ENCODE measurements at regions not wholly inside any gene's neighbourhood (a gene's known extent, or its start where the extent isn't known, plus 50 kb on each side); places are given as distances from the start of the nearest gene placed in this dataset.

- Mint-ChIP-seq H3K27me3 (ENCODE audit: low read depth) (no peaks in the 10 kb centered on the region), H3K9me3 (ENCODE audit: insufficient read depth) (no peaks in the 10 kb centered on the region), H3K27ac (no peak overlapping the region), H3K4me1 (ENCODE audit: low read depth) (no peaks in the 10 kb centered on the region), H3K4me3 (no peak overlapping the region), H3K36me3 (ENCODE audit: low read depth) (no peaks in the 10 kb centered on the region)
- POLR2A ChIA-PET = no interaction called here
- CTCF ChIA-PET = no interaction called here
- ATAC-seq = no peak
- no peak for DNase-seq
Measured at GRCh38 chr2:56082665-56083064, 101.1 kb upstream of the CCDC85A start.

- DNase-seq (no peak), ATAC-seq (no peak)
- Mint-ChIP-seq H3K4me1 (ENCODE audit: low read depth) (no peaks in the 10 kb centered on the region), H3K9me3 (ENCODE audit: insufficient read depth) (no peaks in the 10 kb centered on the region), H3K36me3 (ENCODE audit: low read depth) (no peaks in the 10 kb centered on the region), H3K4me3 (no peak overlapping the region), H3K27ac (no peak overlapping the region), H3K27me3 (ENCODE audit: low read depth) (no peaks in the 10 kb centered on the region)
- ChIA-PET CTCF (no interaction called here), POLR2A (no interaction called here)
Measured at GRCh38 chr2:56084111-56084901, 99.5 kb upstream of the CCDC85A start.

- CTCF ChIA-PET = interaction anchor here (0.7 kb wide), 1 partner anchor 125 kb away, joined by 3 read pairs; no protein-coding TSS in a partner anchor
Measured at GRCh38 chr2:56086336-56086735, 97.5 kb upstream of the CCDC85A start.

GRCh38 chr2:56088411-56088810 is 95.4 kb upstream of the CCDC85A start:
- no peak overlapping the region for H3K27ac Mint-ChIP-seq
- ATAC-seq = no peak
- no peak overlapping the region for H3K4me3 Mint-ChIP-seq
- POLR2A ChIA-PET = no interaction called here
- H3K27me3 Mint-ChIP-seq (ENCODE audit: low read depth) = no peaks in the 10 kb centered on the region
- no peak for DNase-seq
- no peaks in the 10 kb centered on the region for H3K4me1 Mint-ChIP-seq (ENCODE audit: low read depth)
- CTCF ChIA-PET = no interaction called here
- H3K9me3 Mint-ChIP-seq (ENCODE audit: insufficient read depth) = no peaks in the 10 kb centered on the region
- no peaks in the 10 kb centered on the region for H3K36me3 Mint-ChIP-seq (ENCODE audit: low read depth)

More at GRCh38 chr2:56086336-56086735, 97.5 kb upstream of the CCDC85A start:
- H3K36me3 Mint-ChIP-seq (ENCODE audit: low read depth) = no peaks in the 10 kb centered on the region
- DNase-seq = no peak
- ATAC-seq = no peak
- POLR2A ChIA-PET = no interaction called here
- no peak overlapping the region for H3K4me3 Mint-ChIP-seq
- H3K27ac Mint-ChIP-seq = no peak overlapping the region
- H3K9me3 Mint-ChIP-seq (ENCODE audit: insufficient read depth) = no peaks in the 10 kb centered on the region
- H3K27me3 Mint-ChIP-seq (ENCODE audit: low read depth) = no peaks in the 10 kb centered on the region
- no peaks in the 10 kb centered on the region for H3K4me1 Mint-ChIP-seq (ENCODE audit: low read depth)

DNA sequence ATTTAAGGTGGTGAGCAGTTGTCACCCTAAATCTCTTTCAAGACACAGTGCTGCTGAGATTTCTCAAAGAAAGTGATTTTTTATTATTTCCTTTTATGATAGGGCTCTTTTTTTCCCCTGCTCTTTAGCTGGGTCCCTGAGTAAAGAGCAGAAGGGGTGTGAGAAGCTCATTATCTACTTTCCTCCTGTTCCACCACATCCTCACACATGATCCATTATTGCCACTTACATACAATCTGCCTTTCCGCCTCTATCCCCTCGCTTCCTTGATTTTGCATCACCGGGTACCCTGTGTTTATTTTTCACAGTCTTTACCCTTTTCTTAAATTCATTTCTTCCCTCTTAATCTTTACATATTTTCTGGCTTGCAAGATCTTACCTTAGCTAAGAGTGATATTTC is 93.9 kb upstream of the CCDC85A start:
- ATAC-seq = no peak
- no peak for DNase-seq
- Mint-ChIP-seq H3K9me3 (ENCODE audit: insufficient read depth) (no peaks in the 10 kb centered on the region), H3K27ac (no peak overlapping the region), H3K36me3 (ENCODE audit: low read depth) (no peaks in the 10 kb centered on the region), H3K4me3 (no peak overlapping the region), H3K4me1 (ENCODE audit: low read depth) (no peaks in the 10 kb centered on the region), H3K27me3 (ENCODE audit: low read depth) (no peaks in the 10 kb centered on the region)
- ChIA-PET CTCF (no interaction called here), POLR2A (no interaction called here)

DNA sequence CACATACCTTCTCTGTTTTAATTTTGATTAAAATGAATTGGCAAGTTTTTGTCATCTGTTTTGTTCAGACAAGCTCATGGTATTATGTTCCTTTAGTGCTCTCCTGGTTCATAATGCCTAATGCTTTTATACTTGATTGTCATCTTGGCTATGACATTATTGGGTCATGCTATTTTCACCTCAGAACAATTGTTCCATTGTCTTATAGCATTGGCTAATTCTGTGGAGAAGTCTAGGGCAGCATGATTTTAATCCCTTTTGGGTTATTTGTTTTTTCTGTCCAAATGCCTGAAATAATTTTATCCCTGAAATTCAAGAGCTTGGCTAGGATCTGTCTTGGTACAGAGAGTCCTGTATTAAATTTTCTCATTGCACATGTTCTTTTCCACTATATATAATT is 83.8 kb upstream of the CCDC85A start:
- Mint-ChIP-seq H3K27me3 (ENCODE audit: low read depth) (no peaks in the 10 kb centered on the region), H3K9me3 (ENCODE audit: insufficient read depth) (no peaks in the 10 kb centered on the region), H3K27ac (no peak overlapping the region), H3K36me3 (ENCODE audit: low read depth) (no peaks in the 10 kb centered on the region), H3K4me3 (no peak overlapping the region), H3K4me1 (ENCODE audit: low read depth) (no peaks in the 10 kb centered on the region)
- ChIA-PET CTCF (no interaction called here), POLR2A (no interaction called here)
- ATAC-seq (no peak), DNase-seq (no peak)

DNA sequence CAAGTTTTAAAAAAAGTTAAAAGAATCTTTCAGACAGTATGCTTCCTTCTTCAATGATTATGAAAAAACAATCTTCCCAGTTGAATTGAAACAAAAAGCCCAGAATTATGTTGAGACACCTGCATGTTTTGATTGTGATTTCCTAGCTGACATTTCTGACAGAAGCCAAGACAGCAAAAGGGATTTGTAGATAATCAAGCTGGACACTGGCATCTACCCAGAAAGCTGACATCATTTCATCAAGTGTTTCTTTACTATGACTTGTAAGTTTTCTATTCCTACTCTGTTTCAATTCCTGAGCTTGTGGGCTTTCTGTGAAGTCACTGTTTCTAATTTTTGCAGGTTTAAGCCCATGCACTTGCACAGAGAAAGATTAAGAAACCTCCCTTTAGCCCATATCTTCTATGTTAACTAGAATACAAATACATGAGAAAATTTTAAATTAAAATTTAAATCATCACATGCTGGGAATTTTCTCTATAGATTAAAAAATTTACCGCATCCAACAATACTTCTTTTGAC is 82.9 kb upstream of the CCDC85A start:
- Mint-ChIP-seq H3K27me3 (ENCODE audit: low read depth) (no peaks in the 10 kb centered on the region), H3K36me3 (ENCODE audit: low read depth) (no peaks in the 10 kb centered on the region), H3K4me1 (ENCODE audit: low read depth) (no peaks in the 10 kb centered on the region), H3K27ac (no peak overlapping the region), H3K9me3 (ENCODE audit: insufficient read depth) (no peaks in the 10 kb centered on the region), H3K4me3 (no peak overlapping the region)
- DNase-seq (no peak), ATAC-seq (no peak)
- ChIA-PET CTCF (no interaction called here), POLR2A (no interaction called here)

DNA sequence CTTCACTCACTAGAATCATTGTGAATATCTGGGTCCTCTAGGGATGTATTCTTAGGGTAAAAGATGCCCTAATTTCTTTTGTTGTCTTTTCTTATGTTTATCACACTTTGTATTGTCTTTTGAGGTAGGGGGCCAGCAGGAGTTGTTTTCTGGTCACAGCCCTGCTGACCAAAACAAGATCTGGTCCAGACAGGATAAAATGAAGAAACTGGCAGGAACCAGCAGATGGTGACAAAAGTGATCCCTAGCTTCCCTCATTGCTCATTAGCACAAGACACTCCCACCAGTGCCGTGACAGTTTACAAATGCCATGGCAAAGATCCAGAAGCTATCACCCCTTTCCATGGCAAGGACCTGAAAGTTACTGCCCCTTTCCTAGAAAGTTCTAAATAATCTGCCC is 81.7 kb upstream of the CCDC85A start:
- DNase-seq (no peak), ATAC-seq (no peak)
- ChIA-PET CTCF (no interaction called here), POLR2A (no interaction called here)
- Mint-ChIP-seq H3K9me3 (ENCODE audit: insufficient read depth) (no peaks in the 10 kb centered on the region), H3K4me3 (no peak overlapping the region), H3K4me1 (ENCODE audit: low read depth) (no peaks in the 10 kb centered on the region), H3K27ac (no peak overlapping the region), H3K27me3 (ENCODE audit: low read depth) (no peaks in the 10 kb centered on the region), H3K36me3 (ENCODE audit: low read depth) (no peaks in the 10 kb centered on the region)

GRCh38 chr2:56102866-56103265 is 80.9 kb upstream of the CCDC85A start:
- Mint-ChIP-seq H3K9me3 (ENCODE audit: insufficient read depth) (no peaks in the 10 kb centered on the region), H3K36me3 (ENCODE audit: low read depth) (no peaks in the 10 kb centered on the region), H3K4me3 (no peak overlapping the region), H3K27me3 (ENCODE audit: low read depth) (no peaks in the 10 kb centered on the region), H3K27ac (no peak overlapping the region), H3K4me1 (ENCODE audit: low read depth) (no peaks in the 10 kb centered on the region)
- DNase-seq = no peak
- POLR2A ChIA-PET = no interaction called here
- ATAC-seq = no peak
- CTCF ChIA-PET = no interaction called here

DNA sequence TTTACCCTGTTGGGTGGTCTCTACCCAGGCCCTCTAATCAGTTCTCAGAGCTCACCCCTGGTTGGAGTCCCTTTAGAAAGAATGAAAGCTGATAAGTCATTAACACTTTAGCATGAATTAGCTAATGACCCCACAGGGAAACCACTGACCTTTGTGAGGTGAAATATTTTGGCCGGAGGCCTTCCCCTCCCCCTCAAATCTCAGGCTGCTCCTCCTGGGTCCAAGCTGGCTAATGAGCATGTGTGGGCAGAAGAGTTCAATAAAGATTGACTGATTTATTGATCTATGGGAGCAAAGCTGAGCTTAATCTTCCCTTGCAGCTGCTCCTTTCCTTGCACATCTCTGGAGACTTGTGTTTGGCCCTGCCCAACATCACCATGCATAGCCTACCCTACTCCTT is 78.8 kb upstream of the CCDC85A start:
- POLR2A ChIA-PET = no interaction called here
- H3K27me3 Mint-ChIP-seq (ENCODE audit: low read depth) = no peaks in the 10 kb centered on the region
- no peak overlapping the region for H3K4me3 Mint-ChIP-seq
- H3K36me3 Mint-ChIP-seq (ENCODE audit: low read depth) = no peaks in the 10 kb centered on the region
- DNase-seq (no peak), ATAC-seq (no peak)
- H3K4me1 Mint-ChIP-seq (ENCODE audit: low read depth) = no peaks in the 10 kb centered on the region
- CTCF ChIA-PET = no interaction called here
- no peak overlapping the region for H3K27ac Mint-ChIP-seq
- H3K9me3 Mint-ChIP-seq (ENCODE audit: insufficient read depth) = no peaks in the 10 kb centered on the region

GRCh38 chr2:56107502-56108220 is 76.1 kb upstream of the CCDC85A start:
- no peaks in the 10 kb centered on the region for H3K4me1 Mint-ChIP-seq (ENCODE audit: low read depth)
- H3K27ac Mint-ChIP-seq = no peak overlapping the region
- H3K27me3 Mint-ChIP-seq (ENCODE audit: low read depth) = no peaks in the 10 kb centered on the region
- no peaks in the 10 kb centered on the region for H3K9me3 Mint-ChIP-seq (ENCODE audit: insufficient read depth)
- CTCF ChIA-PET = no interaction called here
- H3K4me3 Mint-ChIP-seq = no peak overlapping the region
- H3K36me3 Mint-ChIP-seq (ENCODE audit: low read depth) = no peaks in the 10 kb centered on the region
- ATAC-seq (no peak), DNase-seq (no peak)
- POLR2A ChIA-PET = no interaction called here

DNA sequence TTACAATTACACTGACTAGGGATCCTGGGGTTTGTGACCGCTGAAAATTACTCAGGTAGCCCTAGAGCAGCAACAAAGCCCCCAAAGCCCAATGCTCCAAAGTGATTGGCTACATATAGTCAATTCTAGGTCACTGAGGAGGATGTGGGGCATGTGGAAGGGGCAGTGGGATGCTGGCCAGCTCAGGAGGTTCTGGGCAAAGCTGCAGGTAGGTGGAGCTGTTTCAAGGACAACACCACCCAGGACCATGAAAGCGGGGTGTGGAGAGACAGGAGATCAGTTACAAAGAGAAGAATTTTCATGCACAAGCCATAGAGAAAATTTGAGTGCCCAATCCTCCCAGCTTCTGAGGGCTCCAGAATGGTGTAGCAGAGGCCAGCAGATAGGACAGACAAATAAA is 75.0 kb upstream of the CCDC85A start:
- Mint-ChIP-seq H3K9me3 (ENCODE audit: insufficient read depth) (no peaks in the 10 kb centered on the region), H3K27me3 (ENCODE audit: low read depth) (no peaks in the 10 kb centered on the region), H3K27ac (no peak overlapping the region), H3K36me3 (ENCODE audit: low read depth) (no peaks in the 10 kb centered on the region), H3K4me3 (no peak overlapping the region), H3K4me1 (ENCODE audit: low read depth) (no peaks in the 10 kb centered on the region)
- CTCF ChIA-PET = no interaction called here
- DNase-seq (no peak), ATAC-seq (no peak)
- POLR2A ChIA-PET = no interaction called here
